HTR-8/SVneo (cell line): ENCODE measurements at regions not wholly inside any gene's neighbourhood (a gene's known extent, or its start where the extent isn't known, plus 50 kb on each side); places are given as distances from the start of the nearest gene placed in this dataset.

ENCODE experiments used
- DNase-seq: peaks from one replicate; pipeline ENCODE4 v3.0.0; 2011; ENCODE audit warnings: low spot score, mixed read lengths; ENCODE audit not compliant: insufficient read length
- FAIRE-seq: peaks from 2 replicates; lab custom pipeline; 2011; peaks lifted over from hg19 to GRCh38; lab: Jason Lieb, UNC

DNA sequence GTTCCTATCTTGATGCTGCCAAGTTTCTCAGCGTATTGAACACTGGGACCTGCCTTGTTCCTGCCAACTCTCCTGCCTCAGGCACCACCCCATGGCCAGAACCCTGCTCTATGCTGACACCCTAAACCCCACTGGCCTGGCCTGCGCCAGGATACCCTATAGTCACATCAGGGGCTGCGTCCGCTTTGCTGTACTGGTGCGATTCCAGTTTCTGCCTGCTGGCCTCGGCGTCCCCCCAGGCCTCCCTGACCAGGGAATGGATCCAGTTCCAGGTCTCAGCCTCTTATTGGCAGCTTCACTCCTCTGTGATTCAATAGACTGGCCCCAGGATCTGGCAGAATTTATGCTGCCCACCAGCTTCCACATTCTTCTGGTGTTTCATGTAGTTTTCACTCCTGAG is 55.0 kb downstream of the GPR6 start:
- FAIRE-seq (no peak), DNase-seq (no peak)

DNA sequence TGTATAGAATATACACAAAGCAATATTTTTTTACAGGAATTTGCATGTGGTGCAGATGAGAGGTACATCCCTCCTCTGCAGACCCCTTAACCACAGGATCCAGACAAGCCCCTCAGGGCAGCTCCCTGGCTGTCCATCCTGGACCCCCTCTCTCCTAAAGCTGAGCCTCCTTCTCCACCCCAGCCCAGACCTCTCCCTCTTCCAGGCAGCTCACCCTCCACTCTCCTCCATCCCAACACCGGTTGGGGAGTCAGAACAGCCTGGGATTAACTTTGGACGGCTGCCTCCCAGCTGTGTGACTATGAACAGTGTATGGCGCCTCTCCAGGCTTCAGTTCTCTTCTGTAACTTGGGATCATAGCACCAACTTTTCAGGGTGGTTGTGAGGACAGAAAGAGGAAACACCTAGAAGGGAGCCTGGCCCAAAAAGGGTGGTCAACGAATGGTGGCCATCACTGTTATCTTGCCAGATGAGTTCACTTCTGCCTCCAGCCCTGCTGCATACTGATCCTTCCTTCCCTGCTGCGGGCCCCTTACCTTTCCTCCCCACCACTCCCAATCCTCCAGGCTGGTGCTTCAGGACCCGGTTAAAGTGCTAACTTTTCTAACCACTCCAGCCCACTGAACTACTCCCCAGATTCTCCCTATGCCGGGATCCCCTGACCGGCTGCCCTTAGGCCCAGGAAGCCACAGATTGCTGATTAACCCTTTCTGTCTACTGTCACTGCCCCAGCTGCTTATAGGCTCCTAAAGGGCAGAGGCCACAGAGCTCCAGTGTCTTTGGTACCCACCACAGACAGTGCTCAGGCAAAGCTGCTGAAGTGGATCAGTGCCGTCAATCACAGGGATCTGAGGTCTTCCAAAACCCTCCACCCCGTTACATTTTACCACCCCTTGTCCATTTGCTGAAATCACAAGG is 55.9 kb downstream of the GPR6 start:
- DNase-seq (no peak), FAIRE-seq (no peak)

DNA sequence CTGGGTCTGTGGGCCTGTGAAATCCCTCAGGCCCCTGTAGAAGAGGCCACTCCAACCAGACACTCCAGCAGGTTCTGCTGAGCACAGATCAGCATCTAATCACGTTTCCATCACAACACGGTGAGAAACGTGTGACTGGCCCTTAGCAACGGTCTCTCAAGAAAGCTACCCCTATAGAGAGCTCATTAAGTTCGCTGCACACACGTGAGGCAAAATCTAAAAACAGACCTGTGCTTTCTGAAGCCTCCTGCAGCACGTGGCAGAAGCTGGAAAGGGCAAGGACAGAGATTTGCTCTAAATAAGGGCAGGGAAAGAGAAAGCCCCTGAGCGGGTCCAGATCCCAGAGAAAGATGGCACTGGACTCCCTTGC is 56.5 kb downstream of the GPR6 start:
- no peak for FAIRE-seq
- DNase-seq: no peak

DNA sequence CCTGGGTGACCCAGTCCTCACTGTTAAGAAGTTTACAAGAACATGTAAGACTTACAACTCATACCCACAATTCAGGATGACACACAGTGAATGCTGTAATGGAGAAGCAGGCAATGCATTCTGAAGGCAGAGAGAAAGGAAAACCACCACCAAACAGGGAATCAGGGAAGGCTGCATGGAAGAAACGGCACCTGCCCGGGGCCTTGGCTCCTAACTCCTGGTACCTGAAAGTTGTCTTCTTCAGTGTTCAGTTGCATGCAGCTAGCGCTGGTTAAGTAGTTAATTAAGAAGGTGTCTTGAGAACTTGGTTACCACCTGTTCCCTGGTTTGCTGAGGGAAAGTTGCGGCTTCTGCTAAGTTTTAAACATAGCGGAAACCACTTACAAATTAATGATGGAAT is 57.2 kb downstream of the GPR6 start:
- DNase-seq (no peak), FAIRE-seq (no peak)

DNA sequence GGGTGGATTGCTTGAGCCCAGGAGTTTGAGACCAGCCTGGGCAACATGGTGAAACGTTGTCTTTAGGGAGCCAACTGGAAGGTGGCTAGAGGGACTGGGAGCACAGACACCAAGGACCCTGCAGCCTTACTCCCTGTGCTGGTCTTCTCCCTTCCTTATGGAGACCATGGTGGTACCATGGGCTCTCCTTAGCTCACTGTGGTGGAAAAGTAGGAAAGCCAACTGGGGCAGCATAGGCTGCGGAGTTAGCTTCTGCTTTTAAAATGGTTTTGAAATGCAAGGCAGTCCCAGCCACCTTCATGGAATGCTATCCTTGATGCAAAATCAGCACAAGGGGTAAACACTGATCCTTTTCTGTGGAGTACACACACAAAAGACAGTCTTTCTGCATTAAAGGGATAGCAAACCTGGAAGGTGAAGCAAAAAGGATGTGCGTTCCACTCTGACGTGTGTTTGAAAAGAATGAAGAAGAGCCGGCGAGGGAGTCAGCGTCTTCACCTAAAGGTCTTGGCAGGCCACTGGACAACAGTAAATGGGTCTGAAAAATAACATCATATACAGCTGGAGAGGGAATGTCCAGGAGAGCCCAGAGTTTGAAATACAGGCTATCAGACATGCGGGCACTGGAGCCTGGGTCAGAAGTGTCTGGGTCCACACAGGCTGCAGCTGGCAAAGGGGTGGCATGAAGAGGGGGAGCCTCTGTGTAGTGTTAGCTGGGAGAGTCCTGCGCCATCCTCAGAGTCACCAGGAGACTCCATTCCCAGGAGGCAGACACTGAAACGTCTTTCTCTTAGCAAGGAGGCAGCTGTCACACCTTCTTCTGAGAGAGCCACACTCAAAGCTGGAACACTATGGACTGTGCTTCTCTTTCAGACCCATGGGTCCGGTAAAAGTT is 58.5 kb downstream of the GPR6 start:
- no peak for DNase-seq
- FAIRE-seq: no peak

DNA sequence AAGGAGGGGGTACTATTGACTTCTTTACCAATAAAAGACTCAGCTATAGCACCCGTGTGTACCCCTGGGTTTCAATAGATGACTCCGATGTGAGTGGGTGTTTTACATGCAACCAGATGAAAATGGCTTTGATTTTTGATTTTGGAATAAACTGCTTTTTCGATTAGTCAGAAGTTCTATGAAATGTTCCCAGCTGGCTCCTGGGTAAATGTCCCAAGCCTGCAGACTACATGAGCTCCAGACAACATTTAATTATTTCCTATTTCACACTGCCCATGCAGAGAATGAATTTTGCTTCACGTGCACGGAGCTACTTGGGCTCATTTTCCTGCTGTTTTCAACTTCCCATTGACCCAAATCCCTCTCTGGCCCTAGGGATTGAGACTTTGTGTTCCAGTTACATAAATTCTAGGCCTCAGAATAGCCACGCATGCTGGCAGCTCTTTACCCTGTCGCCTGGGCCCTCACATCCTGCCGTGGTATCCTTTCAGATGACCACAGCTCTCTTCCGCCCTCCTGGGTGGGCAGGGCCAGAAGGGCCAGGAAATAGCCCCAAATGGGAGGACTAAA is 59.7 kb downstream of the GPR6 start:
- FAIRE-seq: no peak
- DNase-seq: no peak

DNA sequence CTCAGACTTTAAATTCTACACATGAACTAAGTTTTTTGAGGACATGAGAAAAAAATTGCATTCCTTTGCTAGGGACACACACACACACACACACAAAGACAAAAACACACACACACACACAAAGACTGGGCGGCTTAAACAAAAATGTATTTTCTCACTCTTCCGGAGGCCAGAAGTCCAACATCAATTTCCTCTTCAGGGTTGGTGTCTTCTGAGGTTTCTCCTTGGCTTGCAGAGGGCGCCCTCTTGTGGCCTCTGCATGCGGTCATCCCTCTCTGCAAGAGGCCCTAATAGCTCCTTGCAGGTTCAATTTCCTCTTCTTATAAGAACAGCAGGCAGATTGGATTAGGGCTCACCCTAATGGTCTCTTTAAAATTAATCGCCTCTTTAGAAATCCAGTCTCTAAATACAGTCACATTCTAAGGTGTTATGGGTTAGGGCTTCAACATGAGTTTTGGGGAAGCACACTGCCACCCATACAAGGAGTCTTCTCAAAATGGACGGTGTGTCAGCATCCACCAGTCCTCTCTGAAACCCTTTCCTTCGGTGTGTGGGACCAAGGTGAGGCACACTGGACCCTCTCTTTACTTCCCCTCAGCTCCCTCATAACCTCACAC is 61.4 kb downstream of the GPR6 start:
- no peak for FAIRE-seq
- DNase-seq: peak; percentile 68

DNA sequence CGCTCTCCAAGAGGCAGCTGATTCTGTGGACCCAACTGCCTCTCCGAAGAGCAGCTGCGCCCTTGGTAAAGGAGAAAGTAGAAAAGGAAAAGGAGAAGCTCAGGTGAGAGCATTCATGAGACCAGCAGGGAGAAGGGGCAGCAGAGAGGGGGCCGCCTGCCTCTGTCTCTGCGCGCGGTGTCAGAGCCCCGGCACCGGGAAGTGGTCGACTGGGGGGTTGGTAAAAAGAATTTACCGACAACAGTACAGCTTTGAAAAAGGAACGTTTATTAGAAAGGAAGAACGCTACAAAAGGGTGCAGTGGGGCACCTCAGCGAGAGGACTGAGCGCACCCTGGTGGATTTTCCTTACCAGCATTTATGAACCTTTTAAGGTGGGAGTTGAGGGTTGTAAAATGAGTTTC is 61.9 kb downstream of the GPR6 start:
- DNase-seq (peak; percentile 19), FAIRE-seq (no peak)

DNA sequence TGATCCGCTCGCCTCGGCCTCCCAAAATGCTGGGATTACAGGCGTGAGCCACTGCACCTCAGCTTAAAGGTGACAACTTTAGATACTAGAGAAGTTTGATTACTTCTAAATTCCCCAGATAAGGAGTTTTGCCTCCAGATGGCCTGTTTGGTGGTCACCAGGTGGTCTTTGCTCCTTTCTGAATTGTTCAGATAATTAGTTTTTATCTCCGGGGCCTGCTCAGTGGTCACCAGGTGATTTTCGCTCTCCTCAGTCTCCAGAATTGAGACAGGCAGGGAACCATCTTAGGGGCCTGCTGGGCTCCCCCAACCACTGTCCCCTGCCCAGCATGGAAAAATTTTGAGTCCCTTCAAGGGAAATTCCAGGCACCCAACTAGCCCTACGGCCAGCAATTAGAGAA is 62.6 kb downstream of the GPR6 start:
- DNase-seq (no peak), FAIRE-seq (no peak)

DNA sequence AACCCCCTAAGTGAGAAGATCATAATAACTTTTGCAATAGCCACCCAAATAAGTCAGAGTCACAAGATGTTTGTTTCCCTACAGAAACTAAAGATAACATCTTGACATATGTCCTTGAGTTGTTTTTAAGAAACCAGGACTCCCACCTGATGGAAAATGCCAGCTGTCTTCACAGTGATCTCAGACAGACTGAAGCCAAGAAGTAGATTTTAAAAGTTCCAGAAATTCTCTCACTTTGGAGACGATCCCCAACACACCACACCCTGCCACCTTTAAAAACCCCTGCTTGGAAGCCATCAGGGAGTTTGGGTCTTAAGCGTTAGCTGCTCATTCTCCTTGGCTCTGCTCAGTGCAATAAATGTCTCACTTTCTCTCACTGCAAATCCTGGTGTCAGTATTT is 63.0 kb downstream of the GPR6 start:
- no peak for FAIRE-seq
- no peak for DNase-seq

DNA sequence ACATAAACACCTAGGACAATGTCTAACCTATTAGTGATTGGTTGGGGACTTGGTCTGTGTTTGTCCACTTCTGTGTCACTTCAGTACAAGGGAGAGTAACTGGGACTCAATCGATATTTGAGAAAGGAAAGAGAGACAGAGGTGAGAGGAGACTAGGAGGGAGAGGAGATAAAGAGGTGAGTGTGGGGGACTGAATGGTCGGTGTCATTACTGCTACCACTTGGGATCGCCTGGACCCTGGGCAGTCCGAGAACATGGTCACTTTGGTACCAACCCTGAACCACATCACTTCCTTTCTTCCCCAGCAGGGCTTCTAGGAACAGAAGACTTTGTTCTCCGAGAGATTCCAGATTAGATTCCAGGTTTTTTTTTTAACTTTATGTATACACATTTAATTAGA is 63.7 kb downstream of the GPR6 start:
- FAIRE-seq (no peak), DNase-seq (no peak)

DNA sequence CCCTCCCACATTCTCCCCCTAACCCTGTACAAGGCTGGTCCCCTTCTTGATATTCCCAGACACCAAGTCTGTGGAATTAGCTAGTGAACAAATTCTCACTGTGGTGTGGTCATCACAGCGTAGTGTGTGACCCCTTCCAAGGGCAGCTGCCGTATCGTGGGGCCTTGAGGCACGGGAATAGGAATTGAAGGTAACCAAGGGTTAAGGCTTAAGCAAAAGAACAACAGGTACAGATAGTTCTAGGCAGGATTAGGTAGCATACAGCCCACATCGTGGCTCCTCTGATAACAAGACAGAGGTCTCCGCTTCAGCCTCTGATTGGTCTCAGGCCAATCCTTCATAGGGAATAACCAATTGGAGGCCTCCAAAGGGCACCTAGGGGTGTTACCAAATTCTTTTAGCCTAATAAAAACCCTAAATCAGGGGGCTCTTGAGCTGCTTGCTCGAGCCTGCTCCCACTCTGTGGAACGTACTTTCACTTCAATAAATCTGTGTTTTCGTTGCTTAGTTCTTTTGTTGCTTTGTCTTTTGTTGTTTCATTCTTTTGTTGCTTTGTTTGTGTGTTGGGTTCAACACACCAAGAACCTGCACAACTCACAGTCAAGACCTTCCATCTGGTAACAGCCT is 64.7 kb downstream of the GPR6 start:
- DNase-seq (no peak), FAIRE-seq (no peak)

DNA sequence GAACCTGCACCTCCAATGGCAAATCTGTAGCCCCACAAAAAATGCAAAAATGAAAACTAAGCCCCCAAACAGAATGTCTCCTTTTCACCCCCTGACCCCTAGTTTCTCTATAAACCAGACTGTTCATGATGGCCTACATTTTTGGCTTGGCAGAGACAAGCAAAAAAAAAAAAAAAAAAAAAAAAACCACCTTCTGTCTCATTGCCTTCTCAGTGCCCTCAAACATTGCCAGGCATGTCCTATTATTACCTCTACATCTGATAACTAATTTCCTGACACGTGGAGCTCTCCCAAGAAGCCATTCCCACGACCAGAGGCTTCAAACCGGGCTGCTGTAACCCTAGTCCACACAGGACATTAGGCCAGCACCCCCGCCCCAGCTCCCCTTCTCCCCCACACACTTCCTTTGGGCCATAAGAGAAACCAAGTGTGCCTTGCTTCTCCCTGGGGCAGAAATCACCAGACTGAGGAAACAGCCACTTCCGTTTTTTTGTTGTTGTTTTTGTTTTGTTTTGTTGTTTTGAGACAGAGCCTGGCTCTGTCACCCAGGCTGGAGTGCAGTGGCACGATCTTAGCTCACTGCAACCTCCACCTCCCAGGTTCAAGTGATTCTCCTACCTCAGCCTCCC is 65.4 kb downstream of the GPR6 start:
- FAIRE-seq: no peak

DNA sequence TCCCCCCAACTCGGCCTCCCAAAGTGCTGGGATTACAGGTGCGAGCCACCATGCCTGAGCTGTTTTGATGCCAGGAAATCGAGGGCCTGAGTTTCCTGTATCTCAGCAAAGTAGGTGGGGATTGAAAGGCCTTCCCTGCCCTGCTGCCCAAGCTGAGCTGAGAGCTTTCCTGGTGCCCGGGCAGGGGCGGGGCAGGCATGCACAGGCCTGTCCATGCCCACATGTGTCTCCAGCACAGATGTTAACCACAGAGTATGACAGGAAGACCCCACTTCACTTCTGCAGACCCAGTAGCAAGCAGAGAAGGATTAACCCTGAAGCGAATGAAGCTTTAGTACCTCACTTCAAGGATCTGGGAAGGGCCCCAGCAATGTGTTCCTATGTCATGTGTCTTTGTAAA is 66.0 kb downstream of the GPR6 start:
- DNase-seq: no peak
- no peak for FAIRE-seq

More for the DNA sequence above, 65.4 kb downstream of the GPR6 start:
- DNase-seq: no peak

DNA sequence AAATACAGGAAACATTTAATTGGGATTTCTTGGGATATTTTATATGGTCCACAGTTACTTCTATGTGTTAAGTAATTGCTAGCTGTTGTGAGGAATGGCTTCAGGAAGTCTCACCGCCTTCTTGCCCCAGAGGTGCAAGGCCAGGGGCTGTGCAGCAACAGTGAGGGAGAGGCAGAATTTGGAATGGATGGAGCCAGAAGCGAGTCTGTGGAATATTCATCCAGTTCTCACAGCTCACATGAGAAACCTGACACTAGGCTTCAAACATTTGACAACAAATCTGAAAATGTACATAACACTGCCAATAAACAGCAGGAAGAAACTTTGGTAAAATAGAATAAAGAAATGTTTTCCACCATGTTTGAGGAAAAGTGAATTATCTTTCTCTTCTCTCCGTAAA is 66.5 kb downstream of the GPR6 start:
- FAIRE-seq: no peak

DNA sequence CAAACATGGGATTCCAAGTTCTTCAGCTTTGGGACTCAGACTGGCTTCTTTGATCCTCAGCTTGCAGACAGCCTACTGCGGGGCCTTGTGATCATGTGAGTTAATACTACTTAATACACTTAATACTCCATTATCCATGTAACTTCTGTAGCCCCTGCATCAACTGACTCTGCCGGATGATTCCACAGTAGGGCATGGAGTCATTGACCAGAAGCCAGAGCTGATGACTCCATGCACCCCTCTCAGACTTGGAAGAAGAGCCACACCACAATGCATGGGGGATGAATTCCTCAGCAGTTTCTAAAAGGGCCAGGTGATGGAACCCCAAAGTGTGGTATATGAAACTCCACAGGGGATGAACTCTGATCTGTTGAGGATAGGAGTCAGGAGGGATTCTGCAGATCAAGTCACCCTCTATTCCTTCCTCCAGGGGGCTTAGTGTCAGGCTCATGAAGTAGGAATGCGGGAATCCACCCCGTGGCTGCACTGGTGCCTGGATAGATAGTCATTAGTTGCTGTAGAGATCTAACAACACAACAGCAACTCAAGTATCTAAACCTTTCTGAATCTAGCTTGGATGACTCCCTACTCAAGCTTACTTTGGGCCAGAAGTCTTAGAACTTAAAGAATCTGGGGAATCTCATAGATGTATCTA is 70.2 kb downstream of the GPR6 start:
- DNase-seq: no peak
- FAIRE-seq: no peak

More for the DNA sequence above, 66.5 kb downstream of the GPR6 start:
- no peak for DNase-seq

DNA sequence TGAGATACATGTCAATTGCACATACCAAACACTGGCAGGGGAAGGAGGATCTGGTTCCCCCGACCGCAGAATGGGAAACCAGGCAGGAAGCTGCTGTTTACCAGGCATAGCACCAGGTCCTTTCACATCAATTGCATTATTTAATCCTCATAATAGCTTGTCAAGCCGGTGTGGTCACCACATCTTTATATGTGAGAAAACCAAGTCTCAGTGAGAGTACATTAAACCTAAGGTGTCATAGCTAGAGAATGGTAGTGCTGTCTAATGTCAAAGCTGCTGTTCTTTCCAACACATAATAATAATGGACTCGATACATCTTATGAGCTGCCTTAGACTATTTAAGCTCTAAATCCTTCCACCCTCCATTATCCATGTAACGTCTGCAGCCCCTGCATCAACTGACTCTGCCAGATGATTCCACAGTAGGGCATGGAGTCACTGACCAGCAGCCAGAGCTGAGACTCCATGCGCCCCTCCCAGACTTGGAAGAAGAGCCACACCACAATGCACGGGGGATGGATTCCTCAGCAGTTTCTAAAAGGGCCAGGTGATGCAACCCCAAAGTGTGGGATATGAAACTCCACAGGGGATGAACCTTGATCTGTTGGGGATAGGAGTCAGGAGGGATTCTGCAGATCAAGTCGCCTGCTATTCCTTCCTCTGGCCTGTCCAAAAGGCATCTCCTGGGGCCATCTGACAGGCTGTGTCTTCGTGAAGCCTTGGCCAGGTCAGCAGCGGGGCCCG is 71.8 kb downstream of the GPR6 start:
- FAIRE-seq (no peak), DNase-seq (no peak)
